A673 (cell line): ENCODE measurements at regions not wholly inside any gene's neighbourhood (a gene's known extent, or its start where the extent isn't known, plus 50 kb on each side); places are given as distances from the start of the nearest gene placed in this dataset.

Experiments
- CTCF ChIP-seq: fragments of 300-800, 200-600 bp; sonication (generic); conservative IDR thresholded peaks from 2 replicates; pipeline ENCODE4 v1.5.1; 2017; ENCODE audit warnings: low read depth, mild to moderate bottlenecking, antibody characterized with exemption, low read length, moderate library complexity, mixed read lengths
- EZH2 ChIP-seq: fragments of 200-600 bp; sonication (generic); IDR thresholded peaks from 2 replicates; pipeline ENCODE4 v1.6.1; 2017; ENCODE audit warnings: borderline replicate concordance, low read depth, mild to moderate bottlenecking, mixed read lengths, antibody characterized with exemption, low read length; ENCODE audit not compliant: poor library complexity, severe bottlenecking

- no peak for TF ChIP-seq CTCF
- TF ChIP-seq EZH2, result no peak
Observed at GRCh38 chr13:31884556-31884955, 145.2 kb downstream of the RXFP2 start.
